OCI-LY1 (cell line): ENCODE measurements at regions not wholly inside any gene's neighbourhood (a gene's known extent, or its start where the extent isn't known, plus 50 kb on each side); places are given as distances from the start of the nearest gene placed in this dataset.

ENCODE experiments used
- H2AFZ ChIP-seq: fragments of 200-600 bp; sonication (generic), shearing (Covaris generic); 2 replicates; pipeline ENCODE4 v1.6.0; 2014; ENCODE audit warnings: antibody characterized with exemption, mild to moderate bottlenecking, low read length
- H3F3A ChIP-seq: fragments of 200-600 bp; sonication (generic), shearing (Covaris generic); 2 replicates; pipeline ENCODE4 v1.6.0; 2014; ENCODE audit warnings: mild to moderate bottlenecking, antibody characterized with exemption, low read length, moderate library complexity; ENCODE audit not compliant: insufficient read depth
- H3K27ac ChIP-seq: fragments of 200-600 bp; sonication (generic); 2 replicates; pipeline ENCODE4 v1.5.1; 2014; ENCODE audit warnings: low read length, mixed run types, mild to moderate bottlenecking, low read depth; ENCODE audit not compliant: poor library complexity, severe bottlenecking
- H3K27me3 ChIP-seq: fragments of 200-600 bp; sonication (generic); 2 replicates; pipeline ENCODE4 v1.6.0; 2014; ENCODE audit warnings: antibody characterized with exemption, mild to moderate bottlenecking, low read length, moderate library complexity; ENCODE audit not compliant: insufficient read depth
- H3K36me3 ChIP-seq: fragments of 200-600 bp; sonication (generic); 2 replicates; pipeline ENCODE4 v1.6.1; 2014; ENCODE audit warnings: mild to moderate bottlenecking, antibody characterized with exemption, low read length, moderate library complexity, mixed read lengths; ENCODE audit not compliant: insufficient read depth
- H3K4me1 ChIP-seq: fragments of 200-600 bp; sonication (generic); 2 replicates; pipeline ENCODE4 v1.5.1; 2014; ENCODE audit warnings: mild to moderate bottlenecking, low read length, moderate library complexity; ENCODE audit not compliant: insufficient read depth, severe bottlenecking
- H3K4me2 ChIP-seq: fragments of 200-600 bp; sonication (generic), shearing (Covaris generic); 2 replicates; pipeline ENCODE4 v1.6.1; 2014; ENCODE audit warnings: low read length
- H3K4me3 ChIP-seq: fragments of 200-600 bp; sonication (generic); 2 replicates; pipeline ENCODE4 v1.5.1; 2014; ENCODE audit warnings: low read length, low read depth, mild to moderate bottlenecking, mixed read lengths; ENCODE audit not compliant: poor library complexity, severe bottlenecking
- H3K79me2 ChIP-seq: fragments of 200-600 bp; shearing (Covaris generic); 2 replicates; pipeline ENCODE4 v1.6.1; 2016; ENCODE audit warnings: mixed run types, low read length, mixed read lengths; ENCODE audit not compliant: insufficient read depth
- H3K9ac ChIP-seq: fragments of 200-600 bp; sonication (generic), shearing (Covaris generic); 2 replicates; pipeline ENCODE4 v1.6.1; 2014; ENCODE audit warnings: mild to moderate bottlenecking, low read length, mixed read lengths
- H3K9me2 ChIP-seq: fragments of 200-600 bp; sonication (generic), shearing (Covaris generic); 2 replicates; pipeline ENCODE4 v1.6.1; 2014; ENCODE audit warnings: low read depth, mild to moderate bottlenecking, low read length, mixed read lengths
- H3K9me3 ChIP-seq: fragments of 200-600 bp; shearing (Covaris generic); 2 replicates; pipeline ENCODE4 v1.6.1; 2014; ENCODE audit warnings: low read length, mixed read lengths
- H4K20me1 ChIP-seq: fragments of 200-600 bp; sonication (generic), shearing (Covaris generic); 2 replicates; pipeline ENCODE4 v1.6.0; 2016; ENCODE audit warnings: mild to moderate bottlenecking, low read length; ENCODE audit not compliant: insufficient read depth
- EZH2 ChIP-seq: fragments of 200-600 bp; sonication (generic), shearing (Covaris generic); IDR thresholded peaks from 2 replicates; pipeline ENCODE4 v1.8.0; 2017; ENCODE audit warnings: borderline replicate concordance, mixed run types, mild to moderate bottlenecking, antibody characterized with exemption, low read length, moderate library complexity, mixed read lengths
- TF ChIP-seq, protein P1 (sequence below): fragments of 200-600 bp; sonication (generic), shearing (Covaris generic); IDR thresholded peaks from 2 replicates; pipeline ENCODE4 v1.5.1; 2017; ENCODE audit warnings: mild to moderate bottlenecking, antibody characterized with exemption, low read length, moderate library complexity, mixed read lengths

DNA sequence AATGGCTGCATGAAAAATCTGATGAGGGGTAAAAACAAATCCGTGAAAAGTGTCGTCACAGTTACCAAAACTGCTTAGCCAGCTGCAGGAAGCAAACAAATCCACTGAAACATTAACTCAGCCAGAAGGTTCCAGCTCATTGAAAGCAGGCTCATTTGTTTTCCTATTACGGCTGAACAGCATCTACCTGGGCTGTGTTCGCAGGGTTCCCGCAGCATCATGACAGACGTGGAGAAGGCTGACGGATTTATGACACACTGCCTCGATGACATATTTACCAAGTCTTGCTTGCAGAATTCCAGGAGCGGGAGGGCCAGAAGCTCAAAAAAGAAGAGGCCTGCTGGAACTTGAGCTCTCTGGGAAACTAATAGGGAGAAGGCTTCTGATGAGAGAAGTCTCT, 781.1 kb downstream of the RAB28 start:
- H3K9me2 ChIP-seq: no peaks in the 10 kb centered on the region
- no peak overlapping the region for H2AFZ ChIP-seq
- H3K27ac ChIP-seq: no peak overlapping the region
- H3K4me3 ChIP-seq: no peak overlapping the region
- H3K9ac ChIP-seq: no peak overlapping the region
- no peaks in the 10 kb centered on the region for H3K9me3 ChIP-seq
- H3K27me3 ChIP-seq: no peaks in the 10 kb centered on the region
- no peaks in the 10 kb centered on the region for H3K36me3 ChIP-seq
- H3K79me2 ChIP-seq: no peaks in the 10 kb centered on the region
- TF ChIP-seq, protein P1, sequence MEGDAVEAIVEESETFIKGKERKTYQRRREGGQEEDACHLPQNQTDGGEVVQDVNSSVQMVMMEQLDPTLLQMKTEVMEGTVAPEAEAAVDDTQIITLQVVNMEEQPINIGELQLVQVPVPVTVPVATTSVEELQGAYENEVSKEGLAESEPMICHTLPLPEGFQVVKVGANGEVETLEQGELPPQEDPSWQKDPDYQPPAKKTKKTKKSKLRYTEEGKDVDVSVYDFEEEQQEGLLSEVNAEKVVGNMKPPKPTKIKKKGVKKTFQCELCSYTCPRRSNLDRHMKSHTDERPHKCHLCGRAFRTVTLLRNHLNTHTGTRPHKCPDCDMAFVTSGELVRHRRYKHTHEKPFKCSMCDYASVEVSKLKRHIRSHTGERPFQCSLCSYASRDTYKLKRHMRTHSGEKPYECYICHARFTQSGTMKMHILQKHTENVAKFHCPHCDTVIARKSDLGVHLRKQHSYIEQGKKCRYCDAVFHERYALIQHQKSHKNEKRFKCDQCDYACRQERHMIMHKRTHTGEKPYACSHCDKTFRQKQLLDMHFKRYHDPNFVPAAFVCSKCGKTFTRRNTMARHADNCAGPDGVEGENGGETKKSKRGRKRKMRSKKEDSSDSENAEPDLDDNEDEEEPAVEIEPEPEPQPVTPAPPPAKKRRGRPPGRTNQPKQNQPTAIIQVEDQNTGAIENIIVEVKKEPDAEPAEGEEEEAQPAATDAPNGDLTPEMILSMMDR: no peak
- no peak for TF ChIP-seq EZH2
- no peak overlapping the region for H3K4me2 ChIP-seq
- H3F3A ChIP-seq: no peaks in the 10 kb centered on the region
- no peaks in the 10 kb centered on the region for H3K4me1 ChIP-seq
- H4K20me1 ChIP-seq: no peaks in the 10 kb centered on the region

DNA sequence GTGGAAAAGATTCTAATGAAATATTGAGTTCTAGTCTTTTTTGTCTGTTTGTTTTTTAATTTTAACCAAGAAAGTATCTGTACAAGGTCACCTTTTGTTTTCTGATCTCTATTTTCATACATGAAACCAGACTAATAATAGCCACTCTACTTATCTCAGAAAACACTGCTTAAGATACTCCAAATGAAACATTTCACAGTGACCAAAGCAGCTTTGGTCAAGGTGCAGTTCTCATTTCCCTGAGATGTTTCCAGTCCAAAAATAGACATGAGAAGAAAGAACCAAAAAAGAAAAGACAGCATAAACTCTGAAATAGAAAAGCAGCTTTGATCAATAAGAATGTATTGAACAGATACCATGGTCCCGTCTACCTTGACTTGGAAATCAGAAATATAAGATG, 782.8 kb downstream of the RAB28 start:
- no peaks in the 10 kb centered on the region for H3F3A ChIP-seq
- H3K9ac ChIP-seq: no peak overlapping the region
- H3K27me3 ChIP-seq: no peaks in the 10 kb centered on the region
- H4K20me1 ChIP-seq: no peaks in the 10 kb centered on the region
- no peaks in the 10 kb centered on the region for H3K36me3 ChIP-seq
- H3K79me2 ChIP-seq: no peaks in the 10 kb centered on the region
- no peak overlapping the region for H3K4me3 ChIP-seq
- TF ChIP-seq, protein P1: no peak
- TF ChIP-seq EZH2: no peak
- H3K9me2 ChIP-seq: no peaks in the 10 kb centered on the region
- H2AFZ ChIP-seq: no peak overlapping the region
- H3K4me2 ChIP-seq: no peak overlapping the region
- H3K27ac ChIP-seq: no peak overlapping the region
- no peaks in the 10 kb centered on the region for H3K4me1 ChIP-seq
- no peaks in the 10 kb centered on the region for H3K9me3 ChIP-seq

DNA sequence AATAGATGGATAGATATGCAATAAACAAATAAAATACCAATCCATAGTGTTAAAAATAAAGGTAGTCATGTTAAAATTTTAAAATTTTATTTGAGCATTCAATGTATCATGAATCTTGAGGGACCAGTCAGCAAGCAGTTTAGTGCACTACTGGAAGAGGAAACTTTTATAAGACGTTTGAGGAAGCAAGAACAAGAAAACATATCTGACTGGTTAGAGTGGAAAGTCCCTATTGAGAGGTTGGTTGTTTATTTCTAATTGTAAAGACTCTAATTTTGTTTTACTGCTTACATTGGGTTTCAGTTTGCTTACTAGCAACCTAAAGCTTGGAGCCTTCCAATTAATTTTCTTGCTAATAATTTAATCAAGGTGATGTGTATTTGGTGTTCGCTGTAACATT, 786.2 kb downstream of the RAB28 start:
- H3K36me3 ChIP-seq: no peaks in the 10 kb centered on the region
- no peak overlapping the region for H3K9ac ChIP-seq
- no peak overlapping the region for H2AFZ ChIP-seq
- H3K4me3 ChIP-seq: no peak overlapping the region
- H4K20me1 ChIP-seq: no peaks in the 10 kb centered on the region
- H3K27ac ChIP-seq: no peak overlapping the region
- H3K4me2 ChIP-seq: no peak overlapping the region
- H3K79me2 ChIP-seq: no peaks in the 10 kb centered on the region
- H3K27me3 ChIP-seq: no peaks in the 10 kb centered on the region
- TF ChIP-seq, protein P1: no peak
- no peaks in the 10 kb centered on the region for H3K9me3 ChIP-seq
- no peaks in the 10 kb centered on the region for H3K4me1 ChIP-seq
- H3F3A ChIP-seq: no peaks in the 10 kb centered on the region
- no peaks in the 10 kb centered on the region for H3K9me2 ChIP-seq
